ENCODE measurements at regions not wholly inside any gene's neighbourhood (a gene's known extent, or its start where the extent isn't known, plus 50 kb on each side); places are given as distances from the start of the nearest gene placed in this dataset.

DNA sequence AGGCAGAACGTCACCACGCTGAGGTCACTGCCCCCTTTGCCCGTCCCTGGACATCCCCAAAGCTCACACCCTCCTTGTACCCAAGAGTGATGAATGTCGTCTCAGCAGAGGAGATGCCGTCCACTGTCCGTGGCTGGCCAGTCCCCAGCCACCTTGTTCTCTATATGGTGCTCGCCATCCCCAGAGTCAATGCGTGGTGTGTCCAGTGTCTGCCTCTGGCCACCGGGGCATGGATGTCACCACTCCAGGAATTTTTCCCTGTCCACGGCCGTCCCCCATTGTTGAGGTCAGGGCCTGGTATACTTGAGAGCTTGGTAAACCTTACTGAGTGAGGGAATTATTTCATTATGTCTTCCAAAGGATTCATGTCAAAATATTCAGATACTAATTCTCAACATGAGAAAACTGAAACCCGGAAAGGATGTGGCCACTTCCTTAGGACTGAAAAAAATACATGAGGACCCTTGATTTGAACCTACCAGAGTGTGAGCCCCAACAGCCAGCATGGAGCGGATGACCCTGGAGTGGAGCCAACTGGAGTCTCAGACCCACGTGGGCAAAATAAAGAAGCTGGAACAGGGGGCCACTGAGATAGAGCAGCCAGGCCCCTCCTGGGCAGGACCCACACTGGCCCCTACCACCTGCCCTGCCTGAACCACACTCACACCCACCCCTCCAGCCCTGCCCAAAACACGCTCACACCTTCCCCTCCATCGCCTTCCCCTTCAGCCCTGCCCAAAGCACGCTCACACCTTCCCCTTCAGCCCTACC, 376.4 kb downstream of the BRD1 start:
- no peak for TF ChIP-seq ETV6 (CRISPR knock-in tag; conservative IDR thresholded peaks at IDR 0.05)
- TF ChIP-seq SRF (IDR thresholded peaks at IDR 0.05; ENCODE audit: low read depth, low read length): no peak
- TF ChIP-seq ZNF251 (CRISPR knock-in tag; IDR thresholded peaks at IDR 0.05): no peak
- TF ChIP-seq, protein P1, sequence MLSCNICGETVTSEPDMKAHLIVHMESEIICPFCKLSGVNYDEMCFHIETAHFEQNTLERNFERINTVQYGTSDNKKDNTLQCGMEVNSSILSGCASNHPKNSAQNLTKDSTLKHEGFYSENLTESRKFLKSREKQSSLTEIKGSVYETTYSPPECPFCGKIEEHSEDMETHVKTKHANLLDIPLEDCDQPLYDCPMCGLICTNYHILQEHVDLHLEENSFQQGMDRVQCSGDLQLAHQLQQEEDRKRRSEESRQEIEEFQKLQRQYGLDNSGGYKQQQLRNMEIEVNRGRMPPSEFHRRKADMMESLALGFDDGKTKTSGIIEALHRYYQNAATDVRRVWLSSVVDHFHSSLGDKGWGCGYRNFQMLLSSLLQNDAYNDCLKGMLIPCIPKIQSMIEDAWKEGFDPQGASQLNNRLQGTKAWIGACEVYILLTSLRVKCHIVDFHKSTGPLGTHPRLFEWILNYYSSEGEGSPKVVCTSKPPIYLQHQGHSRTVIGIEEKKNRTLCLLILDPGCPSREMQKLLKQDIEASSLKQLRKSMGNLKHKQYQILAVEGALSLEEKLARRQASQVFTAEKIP (CRISPR knock-in tag; IDR thresholded peaks at IDR 0.05; ENCODE audit: borderline replicate concordance): no peak
- TF ChIP-seq MXD4 (CRISPR knock-in tag; IDR thresholded peaks at IDR 0.05): no peak
- no peak for TF ChIP-seq CREB1 (IDR thresholded peaks at IDR 0.05)
- TF ChIP-seq CREB1 (CRISPR knock-in tag; IDR thresholded peaks at IDR 0.05): no peak
- no peak for TF ChIP-seq NCOR1 (IDR thresholded peaks at IDR 0.05; ENCODE audit: borderline replicate concordance, low read length)
- no peak for TF ChIP-seq YY1 (IDR thresholded peaks at IDR 0.05; ENCODE audit: insufficient read depth, insufficient replicate concordance, low read depth, low read length)
- TF ChIP-seq, protein P2, sequence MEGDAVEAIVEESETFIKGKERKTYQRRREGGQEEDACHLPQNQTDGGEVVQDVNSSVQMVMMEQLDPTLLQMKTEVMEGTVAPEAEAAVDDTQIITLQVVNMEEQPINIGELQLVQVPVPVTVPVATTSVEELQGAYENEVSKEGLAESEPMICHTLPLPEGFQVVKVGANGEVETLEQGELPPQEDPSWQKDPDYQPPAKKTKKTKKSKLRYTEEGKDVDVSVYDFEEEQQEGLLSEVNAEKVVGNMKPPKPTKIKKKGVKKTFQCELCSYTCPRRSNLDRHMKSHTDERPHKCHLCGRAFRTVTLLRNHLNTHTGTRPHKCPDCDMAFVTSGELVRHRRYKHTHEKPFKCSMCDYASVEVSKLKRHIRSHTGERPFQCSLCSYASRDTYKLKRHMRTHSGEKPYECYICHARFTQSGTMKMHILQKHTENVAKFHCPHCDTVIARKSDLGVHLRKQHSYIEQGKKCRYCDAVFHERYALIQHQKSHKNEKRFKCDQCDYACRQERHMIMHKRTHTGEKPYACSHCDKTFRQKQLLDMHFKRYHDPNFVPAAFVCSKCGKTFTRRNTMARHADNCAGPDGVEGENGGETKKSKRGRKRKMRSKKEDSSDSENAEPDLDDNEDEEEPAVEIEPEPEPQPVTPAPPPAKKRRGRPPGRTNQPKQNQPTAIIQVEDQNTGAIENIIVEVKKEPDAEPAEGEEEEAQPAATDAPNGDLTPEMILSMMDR (CRISPR knock-in tag; IDR thresholded peaks at IDR 0.05): no peak

Measured in HepG2 (cell line).